NCI-H1694 (cell line): ENCODE measurements at regions not wholly inside any gene's neighbourhood (a gene's known extent, or its start where the extent isn't known, plus 50 kb on each side); places are given as distances from the start of the nearest gene placed in this dataset.
"Not testable (repeated sequence)": the region's sequence is repeated elsewhere in the genome, so short reads cannot be mapped to it uniquely, and the experiment has no call there.

Source experiments
- DNase-seq: peaks from one replicate; lab custom pipeline; 2025; lab: John Stamatoyannopoulos, UW

- no peak for DNase-seq
Observed at GRCh38 chr1:213585402-213585801, 402.4 kb upstream of the PROX1 start.

- no peak for DNase-seq
Observed at GRCh38 chr1:213585959-213586586, 401.7 kb upstream of the PROX1 start.

DNA sequence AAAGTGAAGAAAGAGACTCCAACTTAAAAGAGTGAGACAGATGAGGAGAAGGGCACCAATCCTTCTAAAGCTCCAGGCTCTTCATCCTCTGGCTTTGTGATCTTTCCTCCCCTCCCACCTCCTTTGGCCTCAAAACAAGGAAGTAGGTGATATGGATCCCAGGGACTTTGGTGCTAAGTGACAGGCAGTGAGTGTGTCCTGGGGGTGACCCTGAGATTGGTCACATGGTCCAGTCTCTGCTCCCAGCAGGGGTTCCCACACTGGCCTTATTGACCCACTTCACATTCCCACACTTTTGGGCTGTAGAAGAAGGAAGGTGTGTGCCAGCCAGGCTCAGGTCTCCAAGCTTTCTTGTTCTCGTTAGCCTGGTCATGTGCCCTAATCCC, 401.2 kb upstream of the PROX1 start:
- no peak for DNase-seq

GRCh38 chr1:213596729-213597128, 391.0 kb upstream of the PROX1 start:
- DNase-seq = no peak

DNA sequence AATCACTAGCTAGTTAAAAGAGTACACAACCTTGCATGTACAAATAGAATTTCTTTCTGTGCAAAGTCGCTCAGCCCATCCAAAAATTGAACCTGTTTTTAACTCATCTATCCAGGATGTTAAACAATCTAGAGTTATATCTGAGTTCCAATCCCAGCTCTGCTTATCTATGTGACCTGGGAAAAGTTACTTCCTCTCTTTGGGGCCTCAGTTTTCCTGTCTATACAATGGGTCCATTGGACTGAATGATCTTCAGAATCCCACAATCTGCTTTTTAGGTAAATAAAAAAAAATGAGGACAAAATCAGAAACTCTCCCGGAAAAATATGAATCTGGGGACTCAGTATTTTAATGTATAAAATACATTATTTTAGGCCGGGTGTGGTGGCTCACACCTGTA, 389.5 kb upstream of the PROX1 start:
- DNase-seq = no peak

GRCh38 chr1:213600879-213601278, 386.9 kb upstream of the PROX1 start:
- no peak for DNase-seq

DNA sequence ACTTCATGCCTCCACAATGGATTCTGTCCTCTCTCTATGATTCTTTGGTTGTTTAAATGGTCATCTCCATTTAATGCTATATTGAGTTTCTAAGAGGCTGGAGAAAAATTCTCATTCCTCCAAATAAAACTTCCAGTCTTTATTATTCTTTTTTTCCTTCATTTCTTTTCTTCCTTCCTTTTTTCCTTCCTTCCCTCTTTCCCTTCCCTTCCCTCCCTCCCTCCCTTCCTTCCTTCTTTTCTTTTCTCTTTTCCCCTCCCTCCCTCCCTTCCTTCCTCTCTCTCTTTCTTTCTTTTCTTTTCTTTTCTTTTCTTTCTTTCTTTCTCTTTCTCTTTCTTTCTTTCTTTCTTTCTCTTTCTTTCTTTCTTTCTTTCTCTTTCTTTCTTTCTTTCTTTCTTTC, 386.1 kb upstream of the PROX1 start:
- not testable (repeated sequence) for DNase-seq

DNA sequence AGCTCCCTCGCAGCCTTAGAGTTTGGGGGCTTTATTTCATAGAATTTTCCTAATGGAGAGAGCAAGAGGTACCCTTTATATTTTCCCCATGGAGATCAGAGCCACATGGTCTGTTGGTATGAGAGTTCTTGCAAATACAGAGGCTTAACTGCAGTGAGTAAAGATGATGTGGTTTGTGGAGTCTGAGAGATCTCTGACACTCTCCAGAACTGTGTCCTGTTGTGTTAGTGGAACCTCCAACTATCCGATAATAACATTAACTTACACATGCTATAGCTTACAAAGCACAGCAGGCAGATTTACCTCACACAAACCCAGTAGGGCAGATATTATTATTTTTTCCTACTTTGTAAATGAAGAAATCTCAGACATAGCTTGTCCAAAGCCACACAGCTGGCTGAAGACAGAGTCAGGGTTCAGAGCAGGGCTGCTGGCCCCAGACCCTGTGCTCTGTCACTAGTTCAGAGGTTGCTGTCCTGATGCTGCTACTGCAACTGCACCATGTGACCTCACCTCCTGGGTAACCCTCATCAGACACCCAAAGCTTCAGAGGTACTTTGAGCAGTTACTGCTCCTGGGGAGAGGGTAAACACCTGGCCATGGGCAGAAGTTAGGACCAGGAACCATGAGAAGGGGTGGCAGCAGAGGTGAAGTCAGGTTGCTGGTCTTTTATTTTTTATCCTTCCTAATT, 384.8 kb upstream of the PROX1 start:
- no peak for DNase-seq

DNA sequence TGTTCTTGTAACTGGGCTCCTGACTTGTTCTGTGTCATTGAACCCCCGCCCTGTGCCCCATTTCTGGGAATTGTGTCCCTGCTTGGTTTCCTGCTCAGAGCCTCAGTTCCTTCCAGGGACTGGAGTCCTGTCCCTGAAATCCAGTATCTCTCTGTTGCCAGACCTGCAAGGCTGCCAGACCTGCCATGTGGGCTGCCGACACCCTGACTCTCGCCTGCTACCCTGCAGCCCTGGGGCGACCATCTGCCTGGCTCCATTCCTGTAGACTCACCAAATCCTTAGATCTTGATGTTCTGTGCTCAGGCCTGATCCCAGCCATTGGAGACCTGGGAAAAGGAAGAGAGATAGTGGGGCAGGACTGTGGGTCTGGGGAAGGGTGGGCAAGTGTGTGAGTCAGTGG, 383.3 kb upstream of the PROX1 start:
- DNase-seq = no peak

DNA sequence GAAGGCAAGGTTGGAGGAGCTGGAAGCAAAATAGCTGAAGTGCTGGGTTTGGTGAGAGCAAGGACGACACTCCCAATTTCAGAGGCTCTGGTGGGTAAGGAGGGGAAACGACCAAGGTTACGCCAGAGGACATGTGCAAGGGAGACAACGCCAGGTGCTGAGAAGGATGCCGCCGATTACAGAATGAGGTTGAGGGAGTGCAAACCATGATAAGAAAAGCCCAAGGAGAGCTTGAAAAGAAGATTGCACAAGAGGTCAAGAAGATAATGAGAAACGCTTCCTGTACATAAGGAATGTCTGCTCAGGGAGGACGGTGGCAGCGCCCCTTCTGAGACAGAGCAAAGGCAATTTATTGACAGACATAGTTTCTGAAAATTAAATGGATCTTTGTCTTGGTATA, 382.0 kb upstream of the PROX1 start:
- DNase-seq = no peak

GRCh38 chr1:213606252-213606820, 381.4 kb upstream of the PROX1 start:
- no peak for DNase-seq

- DNase-seq = no peak
Observed at GRCh38 chr1:213613549-213613948, 374.2 kb upstream of the PROX1 start.

- no peak for DNase-seq
Observed at GRCh38 chr1:213615226-213615916, 372.4 kb upstream of the PROX1 start.

- no peak for DNase-seq
Observed at GRCh38 chr1:213617133-213617532, 370.6 kb upstream of the PROX1 start.

- no peak for DNase-seq
Observed at GRCh38 chr1:213618094-213618493, 369.7 kb upstream of the PROX1 start.

- no peak for DNase-seq
Observed at GRCh38 chr1:213619026-213619425, 368.7 kb upstream of the PROX1 start.

GRCh38 chr1:213621077-213621476, 366.7 kb upstream of the PROX1 start:
- no peak for DNase-seq

GRCh38 chr1:213622365-213623063, 365.3 kb upstream of the PROX1 start:
- DNase-seq = no peak

DNA sequence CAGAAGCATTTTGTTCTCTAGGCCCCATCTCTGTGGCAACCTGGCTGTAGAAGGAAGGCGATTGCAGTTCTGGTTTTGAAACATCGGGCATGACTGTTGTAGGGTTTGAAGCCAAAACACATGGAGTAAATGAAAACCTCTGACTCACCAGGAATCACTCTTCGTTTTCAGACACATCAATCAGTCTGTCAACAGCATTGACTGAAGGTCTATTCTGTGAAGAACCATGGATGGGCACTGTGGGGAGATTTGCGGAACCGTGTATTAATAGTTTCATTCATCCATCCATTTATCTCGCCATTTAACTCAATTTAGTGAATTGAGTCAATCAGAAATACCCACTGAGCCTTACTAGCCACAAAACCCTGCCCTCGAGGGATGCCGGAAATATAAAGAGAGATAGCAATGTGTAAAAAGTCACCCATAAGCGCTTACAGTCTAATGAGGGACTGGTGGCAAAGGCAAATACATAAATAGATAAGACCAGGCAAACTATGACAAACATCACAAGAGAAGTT, 364.6 kb upstream of the PROX1 start:
- DNase-seq = no peak

DNA sequence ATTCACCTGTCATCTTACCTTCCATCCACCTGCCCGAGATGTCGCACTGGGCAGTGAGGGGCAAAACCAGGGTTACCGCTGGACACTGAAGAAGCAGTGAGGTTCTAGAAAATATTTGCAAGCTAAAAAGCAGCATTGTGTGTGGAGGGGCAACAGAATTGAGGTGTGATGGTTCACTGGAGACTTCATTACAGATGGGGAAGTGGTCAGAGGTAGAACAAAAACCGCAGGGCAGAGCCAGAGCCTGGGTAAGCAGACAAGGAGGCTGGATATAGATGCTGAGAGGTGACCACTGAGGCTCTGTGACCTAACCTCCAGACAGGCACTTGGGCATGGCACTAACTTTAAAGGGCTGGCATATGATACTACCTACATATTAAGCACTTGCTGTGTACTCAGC, 363.9 kb upstream of the PROX1 start:
- DNase-seq = no peak

DNA sequence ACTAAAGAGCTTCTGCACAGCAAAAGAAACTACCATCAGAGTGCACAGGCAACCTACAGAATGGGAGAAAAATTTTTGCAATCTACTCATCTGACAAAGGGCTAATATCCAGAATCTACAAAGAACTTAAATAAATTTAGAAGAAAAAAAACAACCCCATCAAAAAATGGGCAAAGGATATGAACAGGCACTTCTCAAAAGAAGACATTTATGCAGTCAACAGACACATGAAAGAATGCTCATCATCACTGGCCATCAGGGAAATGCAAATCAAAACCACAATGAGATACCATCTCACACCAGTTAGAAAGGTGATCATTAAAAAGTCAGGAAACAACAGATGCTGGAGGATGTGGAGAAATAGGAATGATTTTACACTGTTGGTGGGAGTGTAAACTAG, 351.0 kb upstream of the PROX1 start:
- not testable (repeated sequence) for DNase-seq

- DNase-seq = no peak
Observed at GRCh38 chr1:213641312-213641711, 346.5 kb upstream of the PROX1 start.
